Mesothelial cell of epicardium (in vitro differentiated cells): ENCODE measurements at regions not wholly inside any gene's neighbourhood (a gene's known extent, or its start where the extent isn't known, plus 50 kb on each side); places are given as distances from the start of the nearest gene placed in this dataset.
"Not testable (repeated sequence)": the region's sequence is repeated elsewhere in the genome, so short reads cannot be mapped to it uniquely, and the experiment has no call there.

Experiments
- DNase-seq, 2 experiments: peaks; one replicate each; pipeline ENCODE4 v3.0.0; 2021; ENCODE audit warnings: low spot score in 2 of 2; ENCODE audit not compliant: unreplicated experiment in 2 of 2
- H3K27ac Mint-ChIP-seq: 2 replicates; pipeline ENCODE4 v1.8.0; 2021; ENCODE audit warnings: mixed read lengths
- H3K27me3 Mint-ChIP-seq: 2 replicates; pipeline ENCODE4 v1.8.0; 2021; ENCODE audit warnings: low read depth, mixed read lengths
- H3K36me3 Mint-ChIP-seq: 2 replicates; pipeline ENCODE4 v1.8.0; 2021; ENCODE audit warnings: mixed read lengths
- H3K4me1 Mint-ChIP-seq: 2 replicates; pipeline ENCODE4 v1.8.0; 2021; ENCODE audit warnings: mixed read lengths
- H3K4me3 Mint-ChIP-seq: 2 replicates; pipeline ENCODE4 v1.8.0; 2021; ENCODE audit warnings: mild to moderate bottlenecking, moderate library complexity, mixed read lengths
- H3K9me3 Mint-ChIP-seq: 2 replicates; pipeline ENCODE4 v1.8.0; 2021; ENCODE audit warnings: mixed read lengths
- TF ChIP-seq, protein P1 (sequence below): fragments of 200-600 bp; sonication (generic); IDR thresholded peaks from one replicate; pipeline ENCODE4 v1.5.0; 2021; ENCODE audit warnings: antibody characterized with exemption; ENCODE audit not compliant: unreplicated experiment

DNA sequence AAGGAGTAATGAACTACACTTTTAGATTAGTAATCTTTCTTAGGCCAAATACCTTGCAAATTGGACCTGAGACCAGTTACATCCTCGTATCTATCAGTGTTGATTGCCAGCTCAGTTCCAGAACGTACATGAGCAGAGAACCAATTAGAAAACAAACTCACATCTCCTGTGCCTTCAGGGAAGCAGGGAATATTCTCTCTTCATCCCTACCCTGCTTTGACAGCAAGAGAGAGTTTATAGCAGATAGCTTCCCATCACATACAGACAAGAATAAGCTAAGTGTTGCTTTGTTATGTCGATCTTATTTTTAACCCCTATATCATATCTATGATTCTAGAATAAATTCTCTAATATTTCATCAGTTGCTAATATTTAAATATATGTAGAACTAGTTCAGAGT lies 181.8 kb downstream of the DSC3 start:
- H3K27me3 Mint-ChIP-seq, result no peaks in the 10 kb centered on the region
- H3K9me3 Mint-ChIP-seq, result no peaks in the 10 kb centered on the region
- H3K4me1 Mint-ChIP-seq, result no peaks in the 10 kb centered on the region
- no peak overlapping the region for H3K27ac Mint-ChIP-seq
- H3K4me3 Mint-ChIP-seq, result no peak overlapping the region
- no peak for DNase-seq
- TF ChIP-seq, protein P1, sequence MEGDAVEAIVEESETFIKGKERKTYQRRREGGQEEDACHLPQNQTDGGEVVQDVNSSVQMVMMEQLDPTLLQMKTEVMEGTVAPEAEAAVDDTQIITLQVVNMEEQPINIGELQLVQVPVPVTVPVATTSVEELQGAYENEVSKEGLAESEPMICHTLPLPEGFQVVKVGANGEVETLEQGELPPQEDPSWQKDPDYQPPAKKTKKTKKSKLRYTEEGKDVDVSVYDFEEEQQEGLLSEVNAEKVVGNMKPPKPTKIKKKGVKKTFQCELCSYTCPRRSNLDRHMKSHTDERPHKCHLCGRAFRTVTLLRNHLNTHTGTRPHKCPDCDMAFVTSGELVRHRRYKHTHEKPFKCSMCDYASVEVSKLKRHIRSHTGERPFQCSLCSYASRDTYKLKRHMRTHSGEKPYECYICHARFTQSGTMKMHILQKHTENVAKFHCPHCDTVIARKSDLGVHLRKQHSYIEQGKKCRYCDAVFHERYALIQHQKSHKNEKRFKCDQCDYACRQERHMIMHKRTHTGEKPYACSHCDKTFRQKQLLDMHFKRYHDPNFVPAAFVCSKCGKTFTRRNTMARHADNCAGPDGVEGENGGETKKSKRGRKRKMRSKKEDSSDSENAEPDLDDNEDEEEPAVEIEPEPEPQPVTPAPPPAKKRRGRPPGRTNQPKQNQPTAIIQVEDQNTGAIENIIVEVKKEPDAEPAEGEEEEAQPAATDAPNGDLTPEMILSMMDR, result no peak
- no peaks in the 10 kb centered on the region for H3K36me3 Mint-ChIP-seq

DNA sequence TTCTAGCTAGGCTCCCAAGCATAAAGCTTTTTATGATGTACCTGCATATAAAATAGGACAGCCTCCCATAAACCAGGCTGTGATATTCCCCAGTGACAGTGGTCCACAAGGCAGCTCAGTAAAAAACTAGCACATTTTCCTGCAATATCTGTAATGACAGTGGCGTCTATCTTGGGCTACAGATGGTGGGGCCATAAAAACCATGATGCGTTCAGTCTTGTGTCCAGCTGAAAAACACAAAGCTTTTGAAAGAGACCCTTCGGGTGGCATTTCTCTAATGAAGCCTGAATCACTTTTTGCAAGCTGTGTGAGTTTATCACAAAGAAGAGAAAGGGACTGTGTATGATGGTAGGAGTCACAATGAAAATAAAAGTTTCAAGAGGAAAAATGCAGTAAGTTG lies 183.5 kb downstream of the DSC3 start:
- H3K36me3 Mint-ChIP-seq, result no peaks in the 10 kb centered on the region
- no peak for DNase-seq
- no peaks in the 10 kb centered on the region for H3K9me3 Mint-ChIP-seq
- no peak overlapping the region for H3K27ac Mint-ChIP-seq
- H3K4me3 Mint-ChIP-seq, result no peak overlapping the region
- TF ChIP-seq, protein P1, result no peak
- H3K27me3 Mint-ChIP-seq, result no peaks in the 10 kb centered on the region
- H3K4me1 Mint-ChIP-seq, result no peaks in the 10 kb centered on the region

DNA sequence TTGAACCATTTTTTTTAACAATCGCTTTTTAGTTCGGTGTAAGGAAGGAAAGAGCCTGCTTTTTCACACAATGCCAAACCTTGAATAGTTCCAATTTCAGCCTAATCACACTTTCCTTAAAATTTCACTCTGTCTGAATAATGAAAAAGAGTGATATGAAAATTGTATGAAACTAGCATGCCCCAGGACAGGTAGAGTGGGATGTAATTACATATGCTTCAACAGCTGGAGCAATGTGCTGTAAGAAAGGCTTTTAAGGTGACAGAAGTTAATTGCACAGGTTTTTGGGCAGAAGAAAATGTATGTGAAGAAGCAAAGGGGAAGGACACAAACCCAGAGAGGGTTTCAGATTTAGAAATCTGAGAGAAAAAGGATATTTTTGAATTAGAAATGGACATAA lies 184.0 kb downstream of the DSC3 start:
- Mint-ChIP-seq H3K9me3 (no peaks in the 10 kb centered on the region), H3K27ac (no peak overlapping the region), H3K36me3 (no peaks in the 10 kb centered on the region), H3K27me3 (no peaks in the 10 kb centered on the region), H3K4me1 (no peaks in the 10 kb centered on the region), H3K4me3 (no peak overlapping the region)
- DNase-seq, result no peak
- TF ChIP-seq, protein P1, result no peak

DNA sequence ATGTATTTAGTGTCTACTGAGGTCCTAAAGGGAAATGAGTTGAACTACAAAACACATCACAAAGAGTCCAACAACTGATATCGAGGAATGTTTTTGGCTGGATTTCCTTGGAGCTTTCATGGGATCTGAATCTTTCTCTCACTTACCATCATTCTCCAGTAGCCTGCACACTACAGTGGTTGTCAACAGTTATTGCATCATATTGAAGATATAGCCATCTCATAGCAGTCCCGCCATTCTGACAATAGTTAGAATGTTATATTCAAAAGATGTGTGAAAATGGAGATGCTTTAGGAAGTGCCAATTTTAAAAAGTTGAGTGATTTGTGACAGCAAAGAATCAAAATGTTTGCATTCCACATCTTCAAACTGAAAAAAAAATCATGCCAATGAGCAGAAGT lies 186.8 kb downstream of the DSC3 start:
- Mint-ChIP-seq H3K27ac (no peak overlapping the region), H3K4me1 (no peaks in the 10 kb centered on the region), H3K27me3 (no peaks in the 10 kb centered on the region), H3K36me3 (no peaks in the 10 kb centered on the region), H3K4me3 (no peak overlapping the region), H3K9me3 (no peaks in the 10 kb centered on the region)
- TF ChIP-seq, protein P1, result no peak
- DNase-seq, result no peak

DNA sequence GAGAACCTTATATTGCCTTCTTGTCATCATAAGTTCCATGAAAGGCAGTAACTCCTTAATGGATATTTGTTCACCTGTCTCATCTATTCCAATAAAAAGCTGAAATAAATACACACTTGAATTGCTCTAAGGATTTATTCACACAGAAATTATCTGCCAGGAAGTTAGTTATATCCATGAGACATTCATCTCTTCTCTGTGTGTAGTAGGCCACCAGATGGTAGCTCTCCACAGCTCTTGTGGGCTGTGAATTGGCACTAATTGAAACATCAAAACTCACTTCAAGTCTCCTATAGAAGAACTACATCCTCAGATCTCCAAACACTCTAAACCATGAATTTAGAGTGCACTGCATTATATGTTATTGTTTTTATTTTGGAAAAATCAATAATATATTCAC lies 189.6 kb downstream of the DSC3 start:
- H3K27ac Mint-ChIP-seq, result no peak overlapping the region
- peaks cover 9% of the 10 kb centered on the region for H3K9me3 Mint-ChIP-seq
- no peak overlapping the region for H3K4me3 Mint-ChIP-seq
- no peak for DNase-seq
- peaks cover 1% of the 10 kb centered on the region for H3K36me3 Mint-ChIP-seq
- TF ChIP-seq, protein P1, result no peak
- H3K4me1 Mint-ChIP-seq, result no peaks in the 10 kb centered on the region
- H3K27me3 Mint-ChIP-seq, result no peaks in the 10 kb centered on the region

DNA sequence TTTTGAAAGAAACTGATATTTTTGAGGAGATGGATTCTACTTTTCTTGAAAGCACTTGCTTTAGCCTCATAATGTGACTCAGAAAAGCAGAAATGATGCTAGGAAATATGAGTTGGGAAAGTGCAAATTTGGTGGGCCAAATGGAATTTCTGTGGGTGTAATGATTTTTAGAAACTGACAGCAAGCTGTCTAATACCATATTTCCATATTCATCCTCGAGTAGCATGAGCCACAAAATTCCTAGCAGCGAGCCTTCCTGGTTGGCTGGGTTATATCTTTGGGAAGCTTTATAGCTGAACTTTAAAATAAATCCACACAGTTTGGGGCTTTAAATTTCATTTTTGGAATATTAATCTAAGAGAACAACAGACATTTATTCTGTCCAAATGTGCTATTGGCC lies 190.0 kb downstream of the DSC3 start:
- DNase-seq, result no peak
- H3K4me3 Mint-ChIP-seq, result no peak overlapping the region
- H3K27me3 Mint-ChIP-seq, result no peaks in the 10 kb centered on the region
- H3K9me3 Mint-ChIP-seq, result peaks cover 11% of the 10 kb centered on the region
- TF ChIP-seq, protein P1, result no peak
- no peaks in the 10 kb centered on the region for H3K4me1 Mint-ChIP-seq
- peaks cover 1% of the 10 kb centered on the region for H3K36me3 Mint-ChIP-seq
- no peak overlapping the region for H3K27ac Mint-ChIP-seq

DNA sequence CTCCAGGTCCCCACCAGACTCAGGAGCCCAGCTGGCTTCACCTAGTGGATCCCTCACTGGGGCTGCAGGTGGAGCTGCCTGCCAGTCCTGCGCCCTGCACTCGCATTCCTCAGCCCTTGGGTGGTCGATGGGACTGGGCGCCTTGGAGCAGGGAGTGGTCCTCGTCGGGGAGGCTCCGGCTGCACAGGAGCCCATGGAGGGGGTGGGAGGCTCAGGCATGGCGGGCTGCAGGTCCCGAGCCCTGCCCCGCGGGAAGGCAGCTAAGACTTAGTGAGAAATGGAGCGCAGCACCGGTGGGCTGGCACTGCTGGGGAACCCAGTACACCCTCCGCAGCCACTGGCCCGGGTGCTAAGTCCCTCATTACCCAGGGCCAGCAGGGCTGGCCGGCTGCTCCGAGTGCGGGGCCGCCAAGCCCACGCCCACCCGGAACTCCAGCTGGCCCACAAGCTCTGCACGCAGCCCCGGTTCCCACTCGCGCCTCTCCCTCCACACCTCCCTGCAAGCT lies 203.4 kb downstream of the DSC3 start:
- H3K4me3 Mint-ChIP-seq, H3K4me1 Mint-ChIP-seq, DNase-seq, H3K27ac Mint-ChIP-seq, H3K27me3 Mint-ChIP-seq, H3K36me3 Mint-ChIP-seq: not testable (repeated sequence)
- H3K9me3 Mint-ChIP-seq, result peaks cover 26% of the 10 kb centered on the region
